IMR-90 (cell line): ENCODE measurements at regions not wholly inside any gene's neighbourhood (a gene's known extent, or its start where the extent isn't known, plus 50 kb on each side); places are given as distances from the start of the nearest gene placed in this dataset.

Experiments
- ATAC-seq: fragments of 200-7000 bp; cut with Tn5 transposase; 2 replicates; pipeline ENCODE4 v1.9.1; 2020; ENCODE audit warnings: low read depth, mild to moderate bottlenecking, moderate library complexity
- BruUV-seq: library from RNA; stranded (reverse); fragments of 400-500 nt; replicated peaks from 2 replicates; lab custom pipeline; 2021; lab: Mats Ljungman, UMichigan
- CTCF ChIA-PET: fragments of 300-600 bp; formaldehyde crosslinking; extraction: SDS; loops from one replicate; lab custom pipeline; 2021; ENCODE audit warnings: antibody characterized with exemption; lab: Yijun Ruan, JAX
- POLR2A ChIA-PET: fragments of 300-600 bp; sonication (Branson Sonifier 250); formaldehyde crosslinking; loops from one replicate; lab custom pipeline; 2022; ENCODE audit warnings: antibody characterized with exemption; ENCODE audit not compliant: unreplicated experiment; lab: Charles Lee
- DNase-seq: peaks from one replicate; pipeline ENCODE4 v3.0.0; 2013
- H2AFZ ChIP-seq: replicated peaks from 2 replicates; pipeline ENCODE3; 2013; ENCODE audit warnings: low read length, mild to moderate bottlenecking; ENCODE audit not compliant: poor library complexity
- H2AK5ac ChIP-seq: 2 replicates; pipeline ENCODE4 v1.6.1; 2013; ENCODE audit warnings: low read depth, low read length, inconsistent platforms
- H2AK9ac ChIP-seq: replicated peaks from 2 replicates; pipeline ENCODE3; 2013; ENCODE audit warnings: mild to moderate bottlenecking, low read depth, low read length, moderate library complexity; ENCODE audit not compliant: poor library complexity
- H2BK120ac ChIP-seq: 2 replicates; pipeline ENCODE4 v1.6.1; 2013; ENCODE audit warnings: low read depth, low read length, inconsistent platforms
- H2BK15ac ChIP-seq: 3 replicates; pipeline ENCODE4 v1.6.1; 2013; ENCODE audit warnings: low read depth, low read length, inconsistent platforms
- H2BK20ac ChIP-seq: 2 replicates; pipeline ENCODE4 v1.6.1; 2013; ENCODE audit warnings: low read depth, mild to moderate bottlenecking, inconsistent platforms, low read length, moderate library complexity
- H2BK5ac ChIP-seq: 2 replicates; pipeline ENCODE4 v1.6.1; 2013; ENCODE audit warnings: mild to moderate bottlenecking, low read depth, low read length, inconsistent platforms; ENCODE audit not compliant: poor library complexity, severe bottlenecking
- H3K14ac ChIP-seq: replicated peaks from 2 replicates; pipeline ENCODE4 v1.6.1; 2013; ENCODE audit warnings: low read depth, low read length, inconsistent platforms
- H3K18ac ChIP-seq: 2 replicates; pipeline ENCODE4 v1.6.1; 2013; ENCODE audit warnings: low read depth, low read length, control low read depth
- H3K23ac ChIP-seq: 2 replicates; pipeline ENCODE4 v1.6.1; 2013; ENCODE audit warnings: low read depth, low read length, inconsistent platforms
- H3K27ac ChIP-seq: 2 replicates; pipeline ENCODE4 v1.5.1; 2013; ENCODE audit warnings: mild to moderate bottlenecking, control low read depth, low read length; ENCODE audit not compliant: insufficient read depth
- H3K27me3 ChIP-seq: 2 replicates; pipeline ENCODE4 v1.6.1; 2013; ENCODE audit warnings: low read length; ENCODE audit not compliant: control insufficient read depth, insufficient read depth
- H3K36me3 ChIP-seq: 2 replicates; pipeline ENCODE4 v1.6.1; 2013; ENCODE audit warnings: low read length, mixed read lengths; ENCODE audit not compliant: control insufficient read depth, insufficient read depth
- H3K4ac ChIP-seq: 2 replicates; pipeline ENCODE4 v1.6.1; 2013; ENCODE audit warnings: low read depth, low read length, inconsistent platforms
- H3K4me1 ChIP-seq: 2 replicates; pipeline ENCODE4 v1.6.1; 2013; ENCODE audit warnings: low read length, mixed read lengths; ENCODE audit not compliant: control insufficient read depth, insufficient read depth
- H3K4me2 ChIP-seq: 2 replicates; pipeline ENCODE4 v1.6.1; 2013; ENCODE audit warnings: low read depth, mild to moderate bottlenecking, control low read depth, low read length, moderate library complexity
- H3K4me3 ChIP-seq: 2 replicates; pipeline ENCODE4 v1.5.1; 2013; ENCODE audit warnings: low read depth, mild to moderate bottlenecking, control low read depth, low read length, moderate library complexity; ENCODE audit not compliant: insufficient read depth
- H3K56ac ChIP-seq: 2 replicates; pipeline ENCODE4 v1.6.1; 2013; ENCODE audit warnings: low read length, inconsistent platforms; ENCODE audit not compliant: insufficient read depth; ENCODE audit errors: extremely low read depth
- H3K79me1 ChIP-seq, 2 experiments: 2 replicates each; pipeline ENCODE4 v1.6.1; 2013; ENCODE audit warnings: low read length in 2 of 2, inconsistent platforms in 1 of 2, low read depth in 1 of 2
- H3K9ac ChIP-seq: 2 replicates; pipeline ENCODE4 v1.6.1; 2013; ENCODE audit warnings: low read depth, low read length, control low read depth
- H3K9me1 ChIP-seq: 2 replicates; pipeline ENCODE4 v1.6.1; 2013; ENCODE audit warnings: low read length, inconsistent platforms; ENCODE audit not compliant: insufficient read depth
- H3K9me3 ChIP-seq: 2 replicates; pipeline ENCODE4 v1.6.1; 2013; ENCODE audit warnings: low read length; ENCODE audit not compliant: control insufficient read depth, insufficient read depth
- H4K20me1 ChIP-seq: 2 replicates; pipeline ENCODE4 v1.6.1; 2013; ENCODE audit warnings: low read length, inconsistent platforms; ENCODE audit not compliant: insufficient read depth
- H4K5ac ChIP-seq: 2 replicates; pipeline ENCODE4 v1.6.1; 2013; ENCODE audit warnings: mild to moderate bottlenecking, low read depth, low read length, control low read depth
- H4K8ac ChIP-seq, 2 experiments: 2 replicates each; pipeline ENCODE4 v1.6.1; 2013; ENCODE audit warnings: low read depth in 2 of 2, low read length in 2 of 2, control low read depth in 1 of 2, inconsistent platforms in 1 of 2
- H4K91ac ChIP-seq: 2 replicates; pipeline ENCODE4 v1.6.1; 2013; ENCODE audit warnings: low read depth, low read length, inconsistent platforms; ENCODE audit not compliant: insufficient read depth
- BHLHE40 ChIP-seq: fragments of 150-350 bp; IDR thresholded peaks from 2 replicates; pipeline ENCODE4 v1.6.1; 2016; ENCODE audit warnings: mild to moderate bottlenecking, low read depth, low read length
- CEBPB ChIP-seq: IDR thresholded peaks from 2 replicates; pipeline ENCODE4 v1.6.1; 2012; ENCODE audit warnings: low read depth, low read length, improper control_type of control experiment
- CHD1 ChIP-seq: IDR thresholded peaks from 2 replicates; pipeline ENCODE4 v1.6.1; 2012; ENCODE audit warnings: low read depth, low read length, improper control_type of control experiment
- CTCF ChIP-seq: conservative IDR thresholded peaks from 2 replicates; pipeline ENCODE4 v1.5.1; 2012; ENCODE audit warnings: mild to moderate bottlenecking, low read depth, low read length, improper control_type of control experiment
- ELK1 ChIP-seq: fragments of 150-350 bp; IDR thresholded peaks from 2 replicates; pipeline ENCODE4 v1.6.1; 2016; ENCODE audit warnings: low read depth, mild to moderate bottlenecking, low read length, moderate library complexity, borderline replicate concordance
- FOS ChIP-seq: fragments of 150-350 bp; IDR thresholded peaks from 2 replicates; pipeline ENCODE4 v1.6.1; 2016; ENCODE audit warnings: low read depth, low read length
- MAFK ChIP-seq: IDR thresholded peaks from 2 replicates; pipeline ENCODE4 v1.6.1; 2012; ENCODE audit warnings: low read depth, low read length, improper control_type of control experiment
- MAZ ChIP-seq: IDR thresholded peaks from 2 replicates; pipeline ENCODE4 v1.6.1; 2012; ENCODE audit warnings: low read depth, mild to moderate bottlenecking, low read length, improper control_type of control experiment, moderate library complexity, borderline replicate concordance
- MXI1 ChIP-seq: IDR thresholded peaks from 2 replicates; pipeline ENCODE4 v1.6.1; 2012; ENCODE audit warnings: low read depth, mild to moderate bottlenecking, low read length, moderate library complexity, borderline replicate concordance
- NFE2L2 ChIP-seq: fragments of 150-350 bp; IDR thresholded peaks from 2 replicates; pipeline ENCODE4 v1.6.1; 2016; ENCODE audit warnings: low read depth, mild to moderate bottlenecking, low read length
- POLR2A ChIP-seq: IDR thresholded peaks from 2 replicates; pipeline ENCODE4 v1.6.1; 2012; ENCODE audit warnings: mild to moderate bottlenecking, low read depth, low read length
- RAD21 ChIP-seq: IDR thresholded peaks from 2 replicates; pipeline ENCODE4 v1.6.1; 2012; ENCODE audit warnings: low read length, improper control_type of control experiment
- RCOR1 ChIP-seq: IDR thresholded peaks from 2 replicates; pipeline ENCODE4 v1.6.1; 2012; ENCODE audit warnings: mild to moderate bottlenecking, low read length, improper control_type of control experiment; ENCODE audit not compliant: insufficient replicate concordance
- RFX5 ChIP-seq: IDR thresholded peaks from 2 replicates; pipeline ENCODE4 v1.8.0; 2012; ENCODE audit warnings: low read depth, mild to moderate bottlenecking, low read length, moderate library complexity
- SMC3 ChIP-seq: fragments of 150-350 bp; IDR thresholded peaks from 2 replicates; pipeline ENCODE4 v1.6.1; 2016; ENCODE audit warnings: low read depth, mild to moderate bottlenecking, antibody characterized with exemption, low read length, moderate library complexity
- USF2 ChIP-seq: fragments of 150-350 bp; IDR thresholded peaks from 2 replicates; pipeline ENCODE4 v1.6.1; 2017; ENCODE audit warnings: mild to moderate bottlenecking, antibody characterized with exemption, low read length, low read depth
- WGBS, 2 experiments: methylation state at CpG; one replicate each; pipeline versions ENCODE4 v1.1.5 to v1.1.7; 2013; ENCODE audit warnings: missing lambda C conversion rate in 2 of 2; ENCODE audit not compliant: insufficient read length in 1 of 2; ENCODE audit errors: extremely low coverage in 2 of 2; 5-methylcytosine and 5-hydroxymethylcytosine counted together
- dilution Hi-C: fragments of 300-500 bp; cut with HindIII; formaldehyde crosslinking; loops from one replicate; pipeline ENCODE4 v1.14.3; 2018; ENCODE audit warnings: low sequenced_read_pairs; ENCODE audit not compliant: unreplicated experiment
- in situ Hi-C: fragments of 300-500 bp; cut with MboI; formaldehyde crosslinking; loops from 3 replicates; pipeline ENCODE4 v1.14.3; 2019; ENCODE audit warnings: low sequenced_read_pairs, inconsistent platforms, mixed read lengths
- intact Hi-C: fragments of 100-400 bp; cut with micrococcal nuclease; formaldehyde crosslinking; loops from 2 replicates; pipeline ENCODE4 v1.10.0; 2022

- Histone ChIP-seq H3K4me3 (no peak overlapping the region), H3K23ac (no peak overlapping the region), H2AFZ (no peak overlapping the region), H3K36me3 (no peaks in the 10 kb centered on the region), H3K56ac (no peak overlapping the region), H3K27ac (no peak overlapping the region), H3K9me3 (peaks cover 11% of the 10 kb centered on the region), H3K4me2 (no peak overlapping the region), H3K9ac (no peak overlapping the region), H2BK15ac (no peak overlapping the region), H3K27me3 (no peaks in the 10 kb centered on the region), H2BK20ac (no peak overlapping the region), H2AK9ac (no peak overlapping the region), H4K91ac (no peak overlapping the region), H3K9me1 (no peaks in the 10 kb centered on the region), H3K18ac (no peak overlapping the region), H2BK5ac (no peak overlapping the region), H4K20me1 (no peaks in the 10 kb centered on the region), H2AK5ac (no peak overlapping the region), H4K8ac (no peak overlapping the region), H2BK120ac (no peak overlapping the region), H4K5ac (no peak overlapping the region), H3K79me1 (no peaks in the 10 kb centered on the region), H3K14ac (no peak overlapping the region), H3K4ac (no peak overlapping the region), H3K4me1 (no peaks in the 10 kb centered on the region)
- TF ChIP-seq MAFK = no peak
- TF ChIP-seq ELK1 = no peak
- no peak for TF ChIP-seq MAZ
- no peak for TF ChIP-seq RFX5
- TF ChIP-seq POLR2A = no peak
- no peak for TF ChIP-seq CTCF
- TF ChIP-seq MXI1 = no peak
- no peak for TF ChIP-seq FOS
- no peak for TF ChIP-seq RAD21
- no peak for TF ChIP-seq CEBPB
- TF ChIP-seq BHLHE40 = no peak
- no peak for TF ChIP-seq SMC3
- no peak for TF ChIP-seq RCOR1
- no peak for TF ChIP-seq USF2
- no peak for TF ChIP-seq CHD1
- no peak for TF ChIP-seq NFE2L2
- ATAC-seq (no peak), DNase-seq (no peak)
- in situ Hi-C loops (no loop called here), dilution Hi-C loops (no loop called here), intact Hi-C loops (no loop called here)
- ChIA-PET CTCF (no interaction called here), POLR2A (interaction anchor here (0.7 kb wide), 1 partner anchor 420 kb away, joined by 3 read pairs; no protein-coding TSS in a partner anchor)
- WGBS, 2 experiments = no CpG with 5 or more reads among the region's 2 CpGs
- no TSS peak for BruUV-seq
Measured at GRCh38 chr2:14197293-14197692, 435.2 kb upstream of the LRATD1 start.
